ENCODE measurements at regions not wholly inside any gene's neighbourhood (a gene's known extent, or its start where the extent isn't known, plus 50 kb on each side); places are given as distances from the start of the nearest gene placed in this dataset.
"Not testable (repeated sequence)": the region's sequence is repeated elsewhere in the genome, so short reads cannot be mapped to it uniquely, and the experiment has no call there.

DNA sequence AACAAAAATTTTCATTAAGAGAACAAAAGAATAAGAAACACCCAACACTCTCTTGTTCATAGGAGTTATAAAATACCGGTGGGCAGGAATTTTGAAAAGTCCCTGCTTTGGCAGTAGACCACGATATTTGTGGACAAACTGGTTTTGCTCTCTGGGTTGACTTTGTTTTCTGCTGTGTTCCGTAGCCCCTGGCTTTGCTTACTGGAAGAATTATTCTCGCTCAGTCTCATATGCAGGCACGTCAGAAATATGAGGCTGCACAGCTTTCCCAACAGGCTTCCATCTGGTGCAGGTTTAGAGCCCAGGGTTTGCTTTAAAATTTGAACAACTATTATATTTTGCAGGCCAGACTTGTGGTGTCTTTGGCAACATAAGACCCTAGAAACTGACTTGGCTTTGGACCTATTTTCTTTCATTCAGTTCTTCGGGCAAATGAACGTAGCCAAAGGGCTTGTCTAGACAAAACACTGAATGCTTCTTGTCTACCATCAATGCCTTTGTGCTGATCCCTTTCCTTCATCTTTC is 2012.6 kb downstream of the PCDH9 start:
- WGBS (ENCODE audit: insufficient coverage), result 83% methylated on average over 7 of the region's 7 CpGs
- Histone ChIP-seq H3K4me3 (ENCODE audit: low read length) (no peak overlapping the region), H3K27ac (ENCODE audit: low read length) (no peak overlapping the region), H3K36me3 (ENCODE audit: control insufficient read depth, insufficient read depth, low read length) (no peaks in the 10 kb centered on the region), H3K27me3 (ENCODE audit: control insufficient read depth, insufficient read depth, low read length) (no peaks in the 10 kb centered on the region), H3K9me3 (replicated peaks; ENCODE audit: control insufficient read depth, low read depth, low read length) (no peaks in the 10 kb centered on the region), H3K4me1 (ENCODE audit: control insufficient read depth, insufficient read depth, low read length) (no peaks in the 10 kb centered on the region)
- DNase-seq, result no peak

DNA sequence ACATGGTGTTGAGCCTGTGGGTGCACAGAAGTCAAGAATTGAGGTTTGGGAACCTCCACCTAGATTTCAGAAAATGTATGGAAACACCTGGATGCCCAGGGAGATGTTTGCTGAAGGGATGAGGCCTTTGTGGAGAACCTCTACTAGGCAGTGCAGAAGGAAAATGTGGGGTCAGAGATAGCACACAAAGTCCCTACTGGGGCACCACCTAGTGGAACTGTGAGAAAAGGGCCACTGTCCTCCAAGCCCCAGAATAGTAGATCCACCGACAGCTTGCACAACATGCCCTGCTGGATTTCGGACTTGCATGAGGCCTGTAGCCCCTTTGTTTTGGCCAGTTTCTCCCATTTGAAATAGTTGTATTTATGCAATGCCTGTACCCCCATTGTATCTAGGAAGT is 2027.3 kb downstream of the PCDH9 start:
- H3K36me3 ChIP-seq (ENCODE audit: control insufficient read depth, insufficient read depth, low read length); H3K27me3 ChIP-seq (ENCODE audit: control insufficient read depth, insufficient read depth, low read length); H3K4me3 ChIP-seq (ENCODE audit: low read length); H3K4me1 ChIP-seq (ENCODE audit: control insufficient read depth, insufficient read depth, low read length); DNase-seq; H3K9me3 ChIP-seq (replicated peaks; ENCODE audit: control insufficient read depth, low read depth, low read length); H3K27ac ChIP-seq (ENCODE audit: low read length): not testable (repeated sequence)
- WGBS (ENCODE audit: insufficient coverage), result no CpG with 5 or more reads among the region's 2 CpGs

DNA sequence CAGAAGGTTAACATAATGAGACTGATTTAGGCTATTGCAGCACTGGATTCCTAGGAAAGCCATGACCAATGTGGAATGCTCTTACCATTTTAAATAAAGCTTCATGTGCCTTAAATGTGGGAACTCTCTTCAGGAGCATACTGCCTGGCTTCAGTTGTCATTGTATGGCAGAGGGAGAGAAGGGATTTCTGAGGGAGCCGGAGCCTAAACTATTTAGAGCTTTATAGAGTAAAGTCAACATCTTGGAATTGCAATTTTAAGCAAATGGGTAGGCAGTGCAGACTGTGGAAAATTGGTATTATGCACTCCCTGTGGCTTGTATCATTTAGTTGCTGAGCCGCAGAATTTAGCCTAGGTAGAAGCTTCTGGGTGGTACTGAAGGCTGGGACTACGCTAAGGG is 2041.4 kb downstream of the PCDH9 start:
- no peaks in the 10 kb centered on the region for H3K4me1 ChIP-seq (ENCODE audit: control insufficient read depth, insufficient read depth, low read length)
- H3K36me3 ChIP-seq (ENCODE audit: control insufficient read depth, insufficient read depth, low read length), result no peaks in the 10 kb centered on the region
- no peaks in the 10 kb centered on the region for H3K27me3 ChIP-seq (ENCODE audit: control insufficient read depth, insufficient read depth, low read length)
- no peaks in the 10 kb centered on the region for H3K9me3 ChIP-seq (replicated peaks; ENCODE audit: control insufficient read depth, low read depth, low read length)
- peak; percentile 2 for DNase-seq
- no CpG with 5 or more reads among the region's 3 CpGs for WGBS (ENCODE audit: insufficient coverage)
- H3K4me3 ChIP-seq (ENCODE audit: low read length), result no peak overlapping the region
- no peak overlapping the region for H3K27ac ChIP-seq (ENCODE audit: low read length)

DNA sequence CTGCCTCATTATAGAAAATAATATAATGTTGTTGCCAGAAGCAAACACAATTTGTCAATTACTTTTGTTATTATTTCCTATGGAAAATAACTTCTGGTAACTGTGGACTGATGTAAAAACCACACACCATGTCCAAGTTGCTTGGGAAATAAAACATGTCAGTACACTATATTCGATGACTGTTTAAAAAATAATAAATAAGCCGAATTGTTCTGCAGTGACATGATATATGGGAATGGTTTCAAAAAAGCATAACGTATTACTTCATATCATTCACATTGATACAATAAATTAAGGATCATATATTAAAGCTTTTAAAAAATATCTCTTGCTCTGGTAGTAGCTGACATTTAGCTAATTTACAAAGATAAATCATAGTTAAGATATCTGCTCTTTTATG is 2062.1 kb downstream of the PCDH9 start:
- peak; percentile 35 for DNase-seq
- no peaks in the 10 kb centered on the region for H3K4me1 ChIP-seq (ENCODE audit: control insufficient read depth, insufficient read depth, low read length)
- WGBS (ENCODE audit: insufficient coverage), result no CpG with 5 or more reads among the region's 3 CpGs
- no peak overlapping the region for H3K4me3 ChIP-seq (ENCODE audit: low read length)
- no peaks in the 10 kb centered on the region for H3K9me3 ChIP-seq (replicated peaks; ENCODE audit: control insufficient read depth, low read depth, low read length)
- H3K36me3 ChIP-seq (ENCODE audit: control insufficient read depth, insufficient read depth, low read length), result no peaks in the 10 kb centered on the region
- H3K27ac ChIP-seq (ENCODE audit: low read length), result no peak overlapping the region
- no peaks in the 10 kb centered on the region for H3K27me3 ChIP-seq (ENCODE audit: control insufficient read depth, insufficient read depth, low read length)

DNA sequence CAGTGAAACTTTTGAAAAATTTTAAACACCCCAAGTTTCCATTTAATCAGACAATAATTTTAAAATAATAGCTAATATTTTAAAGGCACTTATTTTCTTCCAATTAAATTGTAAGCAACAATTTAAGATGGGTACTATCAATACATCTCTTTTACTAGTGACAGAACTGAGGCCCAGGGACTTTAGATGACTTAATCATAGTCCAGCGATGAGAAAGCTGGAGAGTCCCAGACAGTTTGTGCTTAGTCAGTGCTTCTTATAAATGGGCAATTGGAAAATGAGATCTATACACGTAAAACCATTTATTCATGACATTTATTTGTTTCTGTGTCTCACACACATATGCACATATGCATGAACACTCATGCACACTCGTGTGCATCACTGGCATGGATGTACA is 2063.5 kb downstream of the PCDH9 start:
- no peaks in the 10 kb centered on the region for H3K4me1 ChIP-seq (ENCODE audit: control insufficient read depth, insufficient read depth, low read length)

DNA sequence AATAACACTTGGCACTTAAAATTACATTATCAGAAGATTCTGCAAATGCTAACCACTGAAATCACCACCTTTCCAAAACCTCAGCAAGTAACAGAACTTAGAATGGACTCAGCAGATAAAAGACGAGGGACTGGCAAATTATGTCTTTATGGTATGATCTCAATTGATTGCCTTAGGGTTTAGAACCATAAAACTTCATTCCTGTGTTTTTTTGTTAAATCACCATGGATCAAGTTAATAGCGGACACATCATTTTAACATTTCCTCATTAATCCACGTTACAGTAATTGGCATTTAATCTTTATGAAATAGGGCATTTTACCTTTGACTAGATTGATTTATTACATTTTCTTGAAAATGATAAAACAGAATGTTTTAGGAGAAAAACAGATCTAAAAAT is 2070.3 kb downstream of the PCDH9 start:
- no peaks in the 10 kb centered on the region for H3K36me3 ChIP-seq (ENCODE audit: control insufficient read depth, insufficient read depth, low read length)
- DNase-seq, result no peak
- no CpG with 5 or more reads among the region's 3 CpGs for WGBS (ENCODE audit: insufficient coverage)
- no peaks in the 10 kb centered on the region for H3K27me3 ChIP-seq (ENCODE audit: control insufficient read depth, insufficient read depth, low read length)
- H3K4me3 ChIP-seq (ENCODE audit: low read length), result no peak overlapping the region
- no peaks in the 10 kb centered on the region for H3K4me1 ChIP-seq (ENCODE audit: control insufficient read depth, insufficient read depth, low read length)
- H3K9me3 ChIP-seq (replicated peaks; ENCODE audit: control insufficient read depth, low read depth, low read length), result no peaks in the 10 kb centered on the region
- H3K27ac ChIP-seq (ENCODE audit: low read length), result no peak overlapping the region

More for the DNA sequence above, 2063.5 kb downstream of the PCDH9 start:
- no peak for DNase-seq
- Histone ChIP-seq H3K27me3 (ENCODE audit: control insufficient read depth, insufficient read depth, low read length) (no peaks in the 10 kb centered on the region), H3K36me3 (ENCODE audit: control insufficient read depth, insufficient read depth, low read length) (no peaks in the 10 kb centered on the region), H3K27ac (ENCODE audit: low read length) (no peak overlapping the region), H3K9me3 (replicated peaks; ENCODE audit: control insufficient read depth, low read depth, low read length) (no peaks in the 10 kb centered on the region), H3K4me3 (ENCODE audit: low read length) (no peak overlapping the region)
- 57% methylated on average over 1 of the region's 3 CpGs for WGBS (ENCODE audit: insufficient coverage)

DNA sequence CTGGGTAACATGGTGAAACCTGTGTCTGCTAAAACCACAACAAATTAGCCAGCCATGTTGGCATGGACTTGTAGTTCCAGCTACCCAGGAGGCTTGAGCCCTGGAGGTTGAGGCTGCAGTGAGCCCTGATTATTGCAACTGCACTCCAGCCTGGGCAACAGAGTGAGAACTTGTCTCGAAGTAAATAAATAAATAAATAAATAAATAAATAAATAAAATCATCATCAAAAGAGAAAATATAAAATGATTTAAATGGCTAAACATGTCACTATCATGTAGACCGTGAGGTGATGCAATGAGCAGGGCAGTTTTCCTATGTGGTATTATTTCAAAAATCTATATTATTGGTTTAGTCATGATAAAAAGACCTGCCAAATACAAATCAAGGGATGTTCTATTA is 2074.3 kb downstream of the PCDH9 start:
- no peaks in the 10 kb centered on the region for H3K9me3 ChIP-seq (replicated peaks; ENCODE audit: control insufficient read depth, low read depth, low read length)
- DNase-seq, result no peak
- WGBS (ENCODE audit: insufficient coverage), result no CpG with 5 or more reads among the region's 2 CpGs
- no peaks in the 10 kb centered on the region for H3K27me3 ChIP-seq (ENCODE audit: control insufficient read depth, insufficient read depth, low read length)
- no peaks in the 10 kb centered on the region for H3K36me3 ChIP-seq (ENCODE audit: control insufficient read depth, insufficient read depth, low read length)
- H3K4me3 ChIP-seq (ENCODE audit: low read length), result no peak overlapping the region
- H3K4me1 ChIP-seq (ENCODE audit: control insufficient read depth, insufficient read depth, low read length), result no peaks in the 10 kb centered on the region
- H3K27ac ChIP-seq (ENCODE audit: low read length), result no peak overlapping the region

DNA sequence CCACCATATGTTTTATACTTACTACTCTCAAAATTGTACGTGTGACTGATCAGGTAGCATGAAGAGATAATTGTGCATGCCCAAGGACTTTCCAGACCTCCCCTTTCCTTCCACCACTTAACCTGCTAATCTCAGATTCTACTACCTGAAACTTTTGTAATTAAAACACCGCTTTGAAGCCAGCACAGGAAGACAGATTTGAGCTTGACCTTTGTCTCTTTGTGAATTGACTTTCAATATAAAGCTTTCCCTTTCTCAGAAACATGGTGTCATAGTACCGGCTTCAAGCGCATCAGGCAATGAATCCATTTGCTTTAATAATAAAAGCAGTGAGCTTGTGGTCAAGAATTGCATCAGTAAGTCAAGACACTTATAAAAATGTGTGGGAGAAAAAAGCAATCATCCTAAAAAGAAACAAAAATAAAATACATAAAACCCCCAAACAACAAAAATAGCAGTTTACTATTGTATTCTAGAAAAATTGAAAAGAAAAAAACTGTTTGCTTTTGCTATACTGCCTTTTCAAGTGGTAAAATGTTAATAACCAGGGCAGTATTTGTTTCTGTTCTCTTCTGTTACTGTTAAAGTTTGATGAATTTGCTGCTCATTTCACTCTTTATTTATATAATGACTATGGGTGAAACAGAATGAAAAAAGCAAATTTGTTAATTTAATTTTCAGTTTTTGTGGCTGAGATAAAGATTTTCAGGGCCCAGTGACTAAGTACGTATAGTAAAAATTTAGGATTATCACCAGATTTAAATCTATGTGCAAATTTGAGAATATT is 2075.3 kb downstream of the PCDH9 start:
- WGBS (ENCODE audit: insufficient coverage), result no CpG with 5 or more reads among the region's 5 CpGs
- DNase-seq, result no peak
- Histone ChIP-seq H3K9me3 (replicated peaks; ENCODE audit: control insufficient read depth, low read depth, low read length) (no peaks in the 10 kb centered on the region), H3K4me3 (ENCODE audit: low read length) (no peak overlapping the region), H3K4me1 (ENCODE audit: control insufficient read depth, insufficient read depth, low read length) (no peaks in the 10 kb centered on the region), H3K27ac (ENCODE audit: low read length) (no peak overlapping the region), H3K27me3 (ENCODE audit: control insufficient read depth, insufficient read depth, low read length) (no peaks in the 10 kb centered on the region), H3K36me3 (ENCODE audit: control insufficient read depth, insufficient read depth, low read length) (no peaks in the 10 kb centered on the region)

DNA sequence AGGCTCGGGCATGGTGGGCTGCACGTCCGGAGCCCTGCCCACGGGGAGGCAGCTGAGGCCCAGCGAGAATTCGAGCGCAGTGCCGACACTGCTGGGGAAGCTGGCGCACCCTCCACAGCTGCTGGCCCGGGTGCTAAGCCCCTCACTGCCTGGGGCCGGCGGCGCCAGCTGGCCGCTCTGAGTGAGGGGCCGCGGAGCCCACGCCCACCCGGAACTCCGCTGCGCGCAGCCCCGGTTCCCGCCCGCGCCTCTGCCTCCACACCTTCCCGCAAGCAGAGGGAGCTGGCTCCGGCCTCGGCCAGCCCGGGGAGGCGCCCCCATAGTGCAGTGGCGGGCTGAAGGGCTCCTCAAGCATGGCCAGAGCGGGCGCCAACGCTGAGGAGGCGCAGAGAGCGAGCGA is 2080.4 kb downstream of the PCDH9 start:
- WGBS (ENCODE audit: insufficient coverage), result 94% methylated on average over 31 of the region's 37 CpGs

DNA sequence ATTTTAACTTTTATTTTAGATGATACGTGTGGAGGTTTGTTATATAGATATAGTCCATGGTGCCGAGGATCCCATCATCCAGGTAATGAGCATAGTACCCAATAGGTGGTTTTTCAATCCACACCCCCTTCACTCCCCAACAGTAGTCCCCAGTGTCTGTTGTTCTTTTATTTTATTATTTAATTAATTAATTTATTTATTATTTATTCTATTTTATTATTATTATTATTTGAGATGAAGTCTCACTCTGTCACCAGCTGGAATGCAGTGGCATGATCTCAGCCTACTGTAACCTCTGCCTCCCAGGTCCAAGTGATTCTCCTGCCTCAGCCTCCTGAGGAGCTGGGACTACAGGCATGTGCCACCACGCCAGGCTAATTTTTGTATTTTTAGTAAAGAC is 2086.2 kb downstream of the PCDH9 start:
- no peaks in the 10 kb centered on the region for H3K36me3 ChIP-seq (ENCODE audit: control insufficient read depth, insufficient read depth, low read length)
- H3K27me3 ChIP-seq (ENCODE audit: control insufficient read depth, insufficient read depth, low read length), result no peaks in the 10 kb centered on the region
- DNase-seq, result no peak
- WGBS (ENCODE audit: insufficient coverage), result no CpG with 5 or more reads among the region's 3 CpGs
- no peaks in the 10 kb centered on the region for H3K9me3 ChIP-seq (replicated peaks; ENCODE audit: control insufficient read depth, low read depth, low read length)
- H3K27ac ChIP-seq (ENCODE audit: low read length), result no peak overlapping the region
- no peak overlapping the region for H3K4me3 ChIP-seq (ENCODE audit: low read length)
- no peaks in the 10 kb centered on the region for H3K4me1 ChIP-seq (ENCODE audit: control insufficient read depth, insufficient read depth, low read length)

More for the DNA sequence above, 2080.4 kb downstream of the PCDH9 start:
- H3K27ac ChIP-seq (ENCODE audit: low read length), result no peak overlapping the region
- H3K4me1 ChIP-seq (ENCODE audit: control insufficient read depth, insufficient read depth, low read length), result no peaks in the 10 kb centered on the region
- H3K9me3 ChIP-seq (replicated peaks; ENCODE audit: control insufficient read depth, low read depth, low read length), result no peaks in the 10 kb centered on the region
- no peaks in the 10 kb centered on the region for H3K36me3 ChIP-seq (ENCODE audit: control insufficient read depth, insufficient read depth, low read length)
- no peak overlapping the region for H3K4me3 ChIP-seq (ENCODE audit: low read length)
- no peaks in the 10 kb centered on the region for H3K27me3 ChIP-seq (ENCODE audit: control insufficient read depth, insufficient read depth, low read length)
- no peak for DNase-seq
